ENCODE measurements at regions not wholly inside any gene's neighbourhood (a gene's known extent, or its start where the extent isn't known, plus 50 kb on each side); places are given as distances from the start of the nearest gene placed in this dataset.

GRCh38 chr17:70242781-70243437 lies 73.6 kb downstream of the KCNJ2 start:
- DNase-seq (ENCODE audit: low read depth): no peak
- TF ChIP-seq, protein P1, sequence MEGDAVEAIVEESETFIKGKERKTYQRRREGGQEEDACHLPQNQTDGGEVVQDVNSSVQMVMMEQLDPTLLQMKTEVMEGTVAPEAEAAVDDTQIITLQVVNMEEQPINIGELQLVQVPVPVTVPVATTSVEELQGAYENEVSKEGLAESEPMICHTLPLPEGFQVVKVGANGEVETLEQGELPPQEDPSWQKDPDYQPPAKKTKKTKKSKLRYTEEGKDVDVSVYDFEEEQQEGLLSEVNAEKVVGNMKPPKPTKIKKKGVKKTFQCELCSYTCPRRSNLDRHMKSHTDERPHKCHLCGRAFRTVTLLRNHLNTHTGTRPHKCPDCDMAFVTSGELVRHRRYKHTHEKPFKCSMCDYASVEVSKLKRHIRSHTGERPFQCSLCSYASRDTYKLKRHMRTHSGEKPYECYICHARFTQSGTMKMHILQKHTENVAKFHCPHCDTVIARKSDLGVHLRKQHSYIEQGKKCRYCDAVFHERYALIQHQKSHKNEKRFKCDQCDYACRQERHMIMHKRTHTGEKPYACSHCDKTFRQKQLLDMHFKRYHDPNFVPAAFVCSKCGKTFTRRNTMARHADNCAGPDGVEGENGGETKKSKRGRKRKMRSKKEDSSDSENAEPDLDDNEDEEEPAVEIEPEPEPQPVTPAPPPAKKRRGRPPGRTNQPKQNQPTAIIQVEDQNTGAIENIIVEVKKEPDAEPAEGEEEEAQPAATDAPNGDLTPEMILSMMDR (IDR thresholded peaks at IDR 0.05; ENCODE audit: insufficient read depth, low read depth, low read length, missing control alignments): no peak

DNA sequence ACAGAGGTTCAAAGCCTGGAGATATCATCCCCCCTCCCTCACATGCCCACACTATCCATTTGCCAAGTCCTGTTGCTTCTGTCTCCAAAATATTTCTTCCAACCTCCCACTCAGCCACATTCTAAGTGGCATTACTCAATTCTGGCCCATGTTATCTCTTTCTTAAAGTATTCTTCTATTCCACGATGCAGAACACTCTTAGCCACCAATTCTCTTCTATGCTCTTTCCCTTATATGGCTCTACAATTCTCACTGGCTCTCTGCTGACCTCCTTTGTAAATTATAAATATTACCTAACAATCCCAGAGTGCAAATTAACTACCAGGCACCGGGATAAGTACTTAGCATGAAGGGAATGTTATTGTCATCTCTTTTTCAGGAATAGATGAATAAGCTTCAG lies 82.4 kb downstream of the KCNJ2 start:
- no peak overlapping the region for H3K4me3 ChIP-seq (ENCODE audit: low read length)
- TF ChIP-seq, protein P1 (IDR thresholded peaks at IDR 0.05; ENCODE audit: insufficient read depth, low read depth, low read length, missing control alignments): no peak
- DNase-seq (ENCODE audit: low read depth): no peak

More at GRCh38 chr17:70242781-70243437, 73.6 kb downstream of the KCNJ2 start:
- H3K4me3 ChIP-seq (ENCODE audit: low read length): no peak overlapping the region

- no peak overlapping the region for H3K4me3 ChIP-seq (ENCODE audit: low read length)
- peak; percentile 67 for DNase-seq (ENCODE audit: low read depth)
- TF ChIP-seq, protein P1 (IDR thresholded peaks at IDR 0.05; ENCODE audit: insufficient read depth, low read depth, low read length, missing control alignments): no peak
These were observed 85.6 kb downstream of the KCNJ2 start for GRCh38 chr17:70254735-70255460.

DNA sequence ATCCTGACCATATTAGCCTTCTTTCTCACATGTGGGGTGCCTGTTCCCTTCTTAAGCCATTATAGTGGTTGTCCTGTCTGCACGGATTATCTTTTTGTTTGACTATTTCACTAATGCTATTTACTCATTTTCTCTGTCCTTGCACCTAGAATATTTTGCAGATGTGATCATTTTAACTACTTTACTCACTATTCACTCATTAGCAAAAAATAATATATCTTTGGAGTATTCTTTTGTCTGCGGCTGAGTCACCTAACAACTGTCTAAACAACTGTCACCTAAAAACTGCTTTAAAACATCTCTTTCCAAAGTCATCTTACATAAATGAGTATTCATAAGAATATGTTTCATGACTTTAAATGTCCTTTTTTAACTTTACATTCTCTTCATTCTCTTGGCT lies 87.4 kb downstream of the KCNJ2 start:
- H3K4me3 ChIP-seq (ENCODE audit: low read length): no peak overlapping the region
- DNase-seq (ENCODE audit: low read depth): peak; percentile 14

GRCh38 chr17:70258465-70258864 lies 89.1 kb downstream of the KCNJ2 start:
- TF ChIP-seq, protein P1 (IDR thresholded peaks at IDR 0.05; ENCODE audit: insufficient read depth, low read depth, low read length, missing control alignments): no peak
- H3K4me3 ChIP-seq (ENCODE audit: low read length): no peak overlapping the region
- DNase-seq (ENCODE audit: low read depth): no peak

More for the DNA sequence above, 87.4 kb downstream of the KCNJ2 start:
- TF ChIP-seq, protein P1 (IDR thresholded peaks at IDR 0.05; ENCODE audit: insufficient read depth, low read depth, low read length, missing control alignments): no peak

- H3K4me3 ChIP-seq (ENCODE audit: low read length): no peak overlapping the region
- DNase-seq (ENCODE audit: low read depth): no peak
- TF ChIP-seq, protein P1 (IDR thresholded peaks at IDR 0.05; ENCODE audit: insufficient read depth, low read depth, low read length, missing control alignments): no peak
These were observed 90.1 kb downstream of the KCNJ2 start for GRCh38 chr17:70259400-70259799.
